Lung (tissue), 11 donors: ENCODE measurements at regions not wholly inside any gene's neighbourhood (a gene's known extent, or its start where the extent isn't known, plus 50 kb on each side); places are given as distances from the start of the nearest gene placed in this dataset.

Experiments used
- ATAC-seq: fragments of 200-7000 bp; cut with Tn5 transposase; one replicate; pipeline ENCODE4 v1.9.1; 2020; ENCODE audit warnings: moderate number of reproducible peaks; ENCODE audit not compliant: insufficient read depth, low FRiP score
- DNase-seq, 3 donors: peaks; one replicate each; pipeline ENCODE4 v3.0.0-alpha.2; 2013 to 2017
- H3K27ac ChIP-seq, 2 donors: one replicate each; pipeline ENCODE4 v1.5.1; 2013; ENCODE audit warnings: mild to moderate bottlenecking in 2 of 2, moderate library complexity in 2 of 2, control low read depth in 1 of 2, inconsistent platforms in 1 of 2, low read depth in 1 of 2, low read length in 1 of 2
- H3K27me3 ChIP-seq, 3 donors: one replicate each; pipeline ENCODE4 v1.5.1; 2013; ENCODE audit warnings: low read length in 2 of 3; ENCODE audit not compliant: control insufficient read depth in 3 of 3, insufficient read depth in 3 of 3
- H3K36me3 ChIP-seq, 4 donors: one replicate each; pipeline ENCODE4 v1.5.1; 2013; ENCODE audit warnings: low read length in 4 of 4, mild to moderate bottlenecking in 1 of 4, moderate library complexity in 1 of 4; ENCODE audit not compliant: control insufficient read depth in 4 of 4, insufficient read depth in 4 of 4
- H3K4me1 ChIP-seq, 5 donors: one replicate each; pipeline ENCODE4 v1.5.1; 2013; ENCODE audit warnings: low read length in 5 of 5, mild to moderate bottlenecking in 2 of 5, moderate library complexity in 1 of 5; ENCODE audit not compliant: control insufficient read depth in 5 of 5, insufficient read depth in 5 of 5
- H3K4me3 ChIP-seq: one replicate; pipeline ENCODE4 v1.5.1; 2013; ENCODE audit warnings: mild to moderate bottlenecking, control low read depth, moderate library complexity
- H3K9ac ChIP-seq, 2 donors: one replicate each; pipeline ENCODE4 v1.5.1; 2013; ENCODE audit warnings: low read length in 2 of 2, control low read depth in 1 of 2; ENCODE audit not compliant: insufficient read depth in 1 of 2
- H3K9me3 ChIP-seq, 4 donors: one replicate each; pipeline ENCODE4 v1.5.1; 2013; ENCODE audit warnings: low read length in 3 of 4, mild to moderate bottlenecking in 1 of 4, moderate library complexity in 1 of 4; ENCODE audit not compliant: control insufficient read depth in 4 of 4, insufficient read depth in 3 of 4
- CTCF ChIP-seq: IDR thresholded peaks from 2 replicates; pipeline ENCODE4 v1.5.1; 2012; ENCODE audit warnings: mild to moderate bottlenecking; ENCODE audit errors: control extremely low read depth, extremely low read depth
- WGBS, 2 donors: extraction: QIAGEN DNeasy Blood & Tissue Kit; methylation state at CpG; one replicate each; pipeline ENCODE4 v1.1.7; 2013; 5-methylcytosine and 5-hydroxymethylcytosine counted together
- donor health status: control.
- donor health status: control.
- donor health status: Bipolar disorder and iron deficiency.
- donor health status: healthy.
- donor health status: DM: yes; HTN: yes; CAD: no.

- DNase-seq, result no peak
- Histone ChIP-seq H3K27me3 (no peaks in the 10 kb centered on the region), H3K36me3 (no peaks in the 10 kb centered on the region), H3K9ac (no peak overlapping the region), H3K9me3 (peaks cover 0 to 1% (median 0%) of the 10 kb centered on the region in 4 donors), H3K4me3 (no peak overlapping the region), H3K27ac (no peak overlapping the region), H3K4me1 (no peaks in the 10 kb centered on the region)
- no peak for ATAC-seq
- WGBS, 2 donors, result 86 to 93% methylated on average over 4 of the region's 4 CpGs
- TF ChIP-seq CTCF, result no peak
Measured at GRCh38 chr9:91004992-91005391, 203.4 kb downstream of the SYK start.

- DNase-seq, result no peak
- H3K36me3 ChIP-seq, result no peaks in the 10 kb centered on the region
- H3K9ac ChIP-seq, result no peak overlapping the region
- TF ChIP-seq CTCF, result no peak
- H3K27ac ChIP-seq, result no peak overlapping the region
- no peaks in the 10 kb centered on the region for H3K27me3 ChIP-seq
- peaks cover 0 to 1% (median 0%) of the 10 kb centered on the region in 4 donors for H3K9me3 ChIP-seq
- H3K4me1 ChIP-seq, result no peaks in the 10 kb centered on the region
- 92 to 93% methylated on average over 3 of the region's 3 CpGs for WGBS, 2 donors
- H3K4me3 ChIP-seq, result no peak overlapping the region
- ATAC-seq, result no peak
Measured at GRCh38 chr9:91006046-91006445, 204.4 kb downstream of the SYK start.

- no peak for ATAC-seq
- Histone ChIP-seq H3K4me3 (no peak overlapping the region), H3K27ac (no peak overlapping the region), H3K9ac (no peak overlapping the region), H3K36me3 (no peaks in the 10 kb centered on the region), H3K27me3 (no peaks in the 10 kb centered on the region), H3K4me1 (no peaks in the 10 kb centered on the region), H3K9me3 (peaks cover 0 to 4% (median 0%) of the 10 kb centered on the region in 4 donors)
- DNase-seq, result no peak
- no peak for TF ChIP-seq CTCF
- 88 to 93% methylated on average over 3 of the region's 3 CpGs for WGBS, 2 donors
Measured at GRCh38 chr9:91008568-91008967, 206.9 kb downstream of the SYK start.

GRCh38 chr9:91011891-91012290 lies 210.3 kb downstream of the SYK start:
- H3K27ac ChIP-seq, result no peak overlapping the region
- H3K9ac ChIP-seq, result no peak overlapping the region
- no peak overlapping the region for H3K4me3 ChIP-seq
- 53 to 73% methylated on average over 3 of the region's 3 CpGs for WGBS, 2 donors
- ATAC-seq (no peak), DNase-seq (no peak)
- H3K27me3 ChIP-seq, result no peaks in the 10 kb centered on the region
- peaks cover 0 to 4% (median 0%) of the 10 kb centered on the region in 4 donors for H3K9me3 ChIP-seq
- no peak for TF ChIP-seq CTCF
- H3K4me1 ChIP-seq, result no peaks in the 10 kb centered on the region
- no peaks in the 10 kb centered on the region for H3K36me3 ChIP-seq
